Activated naive CD8-positive, alpha-beta T cell (primary cell): ENCODE measurements at regions not wholly inside any gene's neighbourhood (a gene's known extent, or its start where the extent isn't known, plus 50 kb on each side); places are given as distances from the start of the nearest gene placed in this dataset.
"Not testable (repeated sequence)": the region's sequence is repeated elsewhere in the genome, so short reads cannot be mapped to it uniquely, and the experiment has no call there.

Source experiments
- H3K27ac Mint-ChIP-seq: one replicate; pipeline ENCODE4 v1.8.0; 2021; ENCODE audit warnings: mixed read lengths
- H3K27me3 Mint-ChIP-seq: one replicate; pipeline ENCODE4 v1.8.0; 2021; ENCODE audit warnings: mixed read lengths
- H3K36me3 Mint-ChIP-seq: one replicate; pipeline ENCODE4 v1.8.0; 2021; ENCODE audit warnings: mixed read lengths
- H3K4me1 Mint-ChIP-seq: one replicate; pipeline ENCODE4 v1.8.0; 2021; ENCODE audit warnings: low read depth, mixed read lengths
- H3K4me3 Mint-ChIP-seq: one replicate; pipeline ENCODE4 v1.8.0; 2021; ENCODE audit warnings: mild to moderate bottlenecking, mixed read lengths
- H3K9me3 Mint-ChIP-seq: one replicate; pipeline ENCODE4 v1.8.0; 2021; ENCODE audit warnings: low read depth, mixed read lengths

- H3K4me3 Mint-ChIP-seq, result no peak overlapping the region
- H3K27me3 Mint-ChIP-seq, result peaks cover 11% of the 10 kb centered on the region
- no peak overlapping the region for H3K27ac Mint-ChIP-seq
- no peaks in the 10 kb centered on the region for H3K4me1 Mint-ChIP-seq
- no peaks in the 10 kb centered on the region for H3K36me3 Mint-ChIP-seq
- no peaks in the 10 kb centered on the region for H3K9me3 Mint-ChIP-seq
Observed at GRCh38 chr5:174935854-174936474, 211.6 kb downstream of the MSX2 start.

GRCh38 chr5:174931033-174931432 lies 206.7 kb downstream of the MSX2 start:
- not testable (repeated sequence) for H3K27ac Mint-ChIP-seq, H3K4me1 Mint-ChIP-seq, H3K4me3 Mint-ChIP-seq, H3K9me3 Mint-ChIP-seq, H3K36me3 Mint-ChIP-seq
- H3K27me3 Mint-ChIP-seq, result peaks cover 12% of the 10 kb centered on the region

- H3K9me3 Mint-ChIP-seq, result no peaks in the 10 kb centered on the region
- no peak overlapping the region for H3K27ac Mint-ChIP-seq
- no peak overlapping the region for H3K4me3 Mint-ChIP-seq
- H3K27me3 Mint-ChIP-seq, result peaks cover 2% of the 10 kb centered on the region
- no peaks in the 10 kb centered on the region for H3K4me1 Mint-ChIP-seq
- H3K36me3 Mint-ChIP-seq, result no peaks in the 10 kb centered on the region
Observed at GRCh38 chr5:174925586-174925985, 201.2 kb downstream of the MSX2 start.

- Mint-ChIP-seq H3K4me3 (no peak overlapping the region), H3K4me1 (no peaks in the 10 kb centered on the region), H3K27ac (no peak overlapping the region), H3K36me3 (no peaks in the 10 kb centered on the region), H3K27me3 (no peaks in the 10 kb centered on the region), H3K9me3 (no peaks in the 10 kb centered on the region)
Observed at GRCh38 chr5:174922955-174923354, 198.6 kb downstream of the MSX2 start.

GRCh38 chr5:174920906-174921550 lies 196.6 kb downstream of the MSX2 start:
- H3K36me3 Mint-ChIP-seq, result no peaks in the 10 kb centered on the region
- no peaks in the 10 kb centered on the region for H3K27me3 Mint-ChIP-seq
- H3K4me3 Mint-ChIP-seq, result no peak overlapping the region
- no peaks in the 10 kb centered on the region for H3K9me3 Mint-ChIP-seq
- no peak overlapping the region for H3K27ac Mint-ChIP-seq
- H3K4me1 Mint-ChIP-seq, result no peaks in the 10 kb centered on the region

GRCh38 chr5:174919351-174919750 lies 195.0 kb downstream of the MSX2 start:
- no peaks in the 10 kb centered on the region for H3K9me3 Mint-ChIP-seq
- H3K36me3 Mint-ChIP-seq, result no peaks in the 10 kb centered on the region
- peaks cover under 1% of the 10 kb centered on the region for H3K27me3 Mint-ChIP-seq
- H3K4me1 Mint-ChIP-seq, result no peaks in the 10 kb centered on the region
- H3K27ac Mint-ChIP-seq, result no peak overlapping the region
- H3K4me3 Mint-ChIP-seq, result no peak overlapping the region

- Mint-ChIP-seq H3K27me3 (peaks cover 2% of the 10 kb centered on the region), H3K27ac (no peak overlapping the region), H3K36me3 (no peaks in the 10 kb centered on the region), H3K4me1 (no peaks in the 10 kb centered on the region), H3K9me3 (no peaks in the 10 kb centered on the region), H3K4me3 (no peak overlapping the region)
Observed at GRCh38 chr5:174918655-174919054, 194.3 kb downstream of the MSX2 start.

GRCh38 chr5:174917976-174918554 lies 193.7 kb downstream of the MSX2 start:
- no peaks in the 10 kb centered on the region for H3K4me1 Mint-ChIP-seq
- H3K27ac Mint-ChIP-seq, result no peak overlapping the region
- H3K9me3 Mint-ChIP-seq, result no peaks in the 10 kb centered on the region
- H3K4me3 Mint-ChIP-seq, result no peak overlapping the region
- H3K27me3 Mint-ChIP-seq, result peaks cover 2% of the 10 kb centered on the region
- no peaks in the 10 kb centered on the region for H3K36me3 Mint-ChIP-seq

- not testable (repeated sequence) for H3K4me3 Mint-ChIP-seq, H3K9me3 Mint-ChIP-seq, H3K4me1 Mint-ChIP-seq, H3K36me3 Mint-ChIP-seq, H3K27me3 Mint-ChIP-seq, H3K27ac Mint-ChIP-seq
Observed at GRCh38 chr5:174917435-174917834, 193.1 kb downstream of the MSX2 start.

- H3K27me3 Mint-ChIP-seq, H3K9me3 Mint-ChIP-seq, H3K4me3 Mint-ChIP-seq, H3K27ac Mint-ChIP-seq, H3K4me1 Mint-ChIP-seq, H3K36me3 Mint-ChIP-seq: not testable (repeated sequence)
Observed at GRCh38 chr5:174916924-174917323, 192.5 kb downstream of the MSX2 start.

GRCh38 chr5:174916227-174916626 lies 191.8 kb downstream of the MSX2 start:
- Mint-ChIP-seq H3K27ac (no peak overlapping the region), H3K36me3 (no peaks in the 10 kb centered on the region), H3K4me1 (no peaks in the 10 kb centered on the region), H3K9me3 (no peaks in the 10 kb centered on the region), H3K27me3 (peaks cover 6% of the 10 kb centered on the region), H3K4me3 (no peak overlapping the region)

GRCh38 chr5:174911118-174911517 lies 186.7 kb downstream of the MSX2 start:
- Mint-ChIP-seq H3K9me3 (no peaks in the 10 kb centered on the region), H3K27me3 (peaks cover 16% of the 10 kb centered on the region), H3K36me3 (no peaks in the 10 kb centered on the region), H3K27ac (no peak overlapping the region), H3K4me3 (no peak overlapping the region), H3K4me1 (no peaks in the 10 kb centered on the region)

- no peaks in the 10 kb centered on the region for H3K4me1 Mint-ChIP-seq
- H3K9me3 Mint-ChIP-seq, result no peaks in the 10 kb centered on the region
- no peaks in the 10 kb centered on the region for H3K36me3 Mint-ChIP-seq
- H3K4me3 Mint-ChIP-seq, result no peak overlapping the region
- H3K27me3 Mint-ChIP-seq, result peaks cover 19% of the 10 kb centered on the region
- no peak overlapping the region for H3K27ac Mint-ChIP-seq
Observed at GRCh38 chr5:174910245-174910737, 185.9 kb downstream of the MSX2 start.

- no peaks in the 10 kb centered on the region for H3K4me1 Mint-ChIP-seq
- H3K4me3 Mint-ChIP-seq, result no peak overlapping the region
- no peak overlapping the region for H3K27ac Mint-ChIP-seq
- H3K27me3 Mint-ChIP-seq, result peaks cover 16% of the 10 kb centered on the region
- H3K9me3 Mint-ChIP-seq, result no peaks in the 10 kb centered on the region
- no peaks in the 10 kb centered on the region for H3K36me3 Mint-ChIP-seq
Observed at GRCh38 chr5:174903172-174903732, 178.9 kb downstream of the MSX2 start.

- Mint-ChIP-seq H3K27me3 (peaks cover 11% of the 10 kb centered on the region), H3K4me3 (no peak overlapping the region), H3K4me1 (no peaks in the 10 kb centered on the region), H3K9me3 (no peaks in the 10 kb centered on the region), H3K27ac (no peak overlapping the region), H3K36me3 (no peaks in the 10 kb centered on the region)
Observed at GRCh38 chr5:174901336-174901735, 177.0 kb downstream of the MSX2 start.
